ENCODE measurements at regions not wholly inside any gene's neighbourhood (a gene's known extent, or its start where the extent isn't known, plus 50 kb on each side); places are given as distances from the start of the nearest gene placed in this dataset.
"Not testable (repeated sequence)": the region's sequence is repeated elsewhere in the genome, so short reads cannot be mapped to it uniquely, and the experiment has no call there.

GRCh38 chr5:176018598-176018997, 50.5 kb upstream of the THOC3 start:
- not testable (repeated sequence) for DNase-seq

GRCh38 chr5:176020852-176021251, 52.7 kb upstream of the THOC3 start:
- DNase-seq = not testable (repeated sequence)

DNA sequence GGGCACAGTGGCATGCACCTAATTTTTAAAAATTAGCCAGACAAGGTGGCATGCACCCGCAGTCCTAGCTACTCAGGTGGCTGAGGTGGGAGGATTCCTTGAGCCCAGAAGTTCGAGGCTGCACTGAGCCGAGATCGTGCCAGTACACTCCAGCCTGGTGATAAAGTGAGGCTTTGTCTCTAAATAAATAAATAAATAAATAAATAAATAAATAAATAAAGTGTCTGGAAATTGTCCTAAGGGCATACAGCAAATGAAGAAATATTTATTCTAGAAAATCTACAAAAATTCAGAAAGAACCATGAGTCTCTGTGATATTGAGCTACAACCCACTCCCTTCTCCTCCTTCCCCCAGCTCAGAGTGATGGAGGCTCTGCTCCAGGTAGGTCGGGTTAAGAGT, 55.4 kb upstream of the THOC3 start:
- DNase-seq = not testable (repeated sequence)

DNA sequence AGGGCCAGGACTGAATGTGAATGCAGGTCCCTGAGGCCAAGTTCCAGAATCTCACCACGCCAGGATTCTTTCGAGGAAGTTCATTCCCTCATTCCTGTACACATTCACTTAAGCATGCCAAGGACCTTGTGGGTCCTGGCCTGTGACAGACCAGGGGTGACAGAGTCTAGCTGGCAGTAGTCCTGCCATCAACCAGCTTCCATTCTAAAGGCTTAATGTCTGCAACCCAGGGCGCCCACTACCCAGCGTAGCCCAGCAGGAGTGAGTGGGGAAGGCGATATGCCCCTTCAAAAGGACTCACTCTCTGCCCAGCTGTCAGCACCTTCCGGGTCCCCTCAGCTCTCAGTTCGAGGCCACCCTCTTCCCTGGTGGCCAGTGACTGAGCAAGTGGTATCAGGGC, 61.3 kb upstream of the THOC3 start:
- DNase-seq = not testable (repeated sequence)

DNA sequence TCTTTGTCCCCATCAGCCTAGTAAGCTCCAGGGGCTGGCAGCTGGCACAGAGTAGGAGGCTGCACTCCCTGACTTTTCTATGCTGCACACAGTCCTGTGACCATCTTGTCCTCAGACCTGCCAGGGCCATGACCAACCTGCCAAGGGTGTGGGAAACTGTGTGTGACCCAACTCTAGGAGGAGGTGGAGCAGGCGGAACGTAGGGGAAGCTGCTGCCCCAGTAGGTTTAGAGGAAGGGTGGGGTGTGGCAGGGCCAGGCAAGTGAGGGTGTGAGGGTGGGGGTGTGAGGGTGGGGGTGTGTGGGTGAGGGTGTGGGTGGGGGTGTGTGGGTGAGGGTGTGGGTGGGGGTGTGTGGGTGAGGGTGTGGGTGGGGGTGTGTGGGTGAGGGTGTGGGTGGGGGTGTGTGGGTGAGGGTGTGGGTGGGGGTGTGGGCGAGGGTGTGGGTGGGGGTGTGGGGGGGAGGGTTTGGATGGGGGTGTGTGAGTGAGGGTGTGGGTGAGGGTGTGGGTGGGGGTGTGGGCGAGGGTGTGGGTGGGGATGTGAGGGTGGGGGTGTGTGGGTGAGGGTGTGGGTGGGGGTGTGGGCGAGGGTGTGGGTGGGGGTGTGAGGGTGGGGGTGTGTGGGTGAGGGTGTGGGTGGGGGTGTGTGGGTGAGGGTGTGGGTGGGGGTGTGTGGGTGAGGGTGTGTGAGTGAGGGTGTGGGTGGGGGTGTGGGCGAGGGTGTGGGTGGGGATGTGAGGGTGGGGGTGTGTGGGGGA, 62.4 kb upstream of the THOC3 start:
- DNase-seq = not testable (repeated sequence)

- not testable (repeated sequence) for DNase-seq
Measured at GRCh38 chr5:176031118-176031510, 63.0 kb upstream of the THOC3 start.

DNA sequence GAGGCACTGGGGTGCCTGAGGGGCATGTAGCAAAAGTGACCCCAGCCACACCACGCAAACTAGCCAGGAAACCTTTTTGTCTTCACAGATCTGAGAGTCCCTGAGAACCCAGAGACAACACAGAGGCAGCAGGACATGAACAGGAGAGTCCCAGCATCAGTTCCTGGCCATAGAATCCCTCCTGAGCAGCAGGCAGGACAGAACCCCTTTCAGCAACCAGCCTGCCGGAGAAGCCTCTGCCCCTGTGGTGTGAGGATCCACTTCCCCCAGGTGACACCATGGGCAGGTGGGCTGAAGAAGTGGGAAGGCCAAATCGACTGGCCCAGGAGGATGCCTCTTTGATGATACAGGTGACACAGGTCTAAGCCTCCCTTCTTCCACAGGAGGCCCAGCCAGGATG, 65.1 kb upstream of the THOC3 start:
- not testable (repeated sequence) for DNase-seq

GRCh38 chr5:176034407-176035200, 66.5 kb upstream of the THOC3 start:
- not testable (repeated sequence) for DNase-seq

GRCh38 chr5:176035201-176035530, 67.1 kb upstream of the THOC3 start:
- not testable (repeated sequence) for DNase-seq

GRCh38 chr5:176035816-176036308, 67.7 kb upstream of the THOC3 start:
- DNase-seq = not testable (repeated sequence)

DNA sequence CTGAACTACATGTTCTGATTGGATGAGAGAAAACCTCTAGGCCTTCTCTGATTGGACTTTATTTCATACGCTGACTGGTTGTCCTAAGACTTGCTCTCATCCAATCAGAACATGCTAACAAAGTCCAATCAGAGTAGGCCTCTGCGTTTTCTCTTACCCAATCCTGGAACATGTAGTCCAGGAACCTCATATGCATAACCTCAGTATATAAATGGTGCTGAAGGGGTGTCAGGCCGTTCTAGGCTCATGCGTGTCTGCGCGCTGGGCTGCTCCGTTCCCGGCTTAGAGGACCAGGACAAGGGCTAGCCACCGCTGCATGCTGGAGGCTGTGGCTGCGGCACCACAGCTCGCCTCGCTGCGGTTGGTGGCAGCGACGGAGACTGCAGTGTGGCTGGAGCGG, 68.3 kb upstream of the THOC3 start:
- DNase-seq = not testable (repeated sequence)

DNA sequence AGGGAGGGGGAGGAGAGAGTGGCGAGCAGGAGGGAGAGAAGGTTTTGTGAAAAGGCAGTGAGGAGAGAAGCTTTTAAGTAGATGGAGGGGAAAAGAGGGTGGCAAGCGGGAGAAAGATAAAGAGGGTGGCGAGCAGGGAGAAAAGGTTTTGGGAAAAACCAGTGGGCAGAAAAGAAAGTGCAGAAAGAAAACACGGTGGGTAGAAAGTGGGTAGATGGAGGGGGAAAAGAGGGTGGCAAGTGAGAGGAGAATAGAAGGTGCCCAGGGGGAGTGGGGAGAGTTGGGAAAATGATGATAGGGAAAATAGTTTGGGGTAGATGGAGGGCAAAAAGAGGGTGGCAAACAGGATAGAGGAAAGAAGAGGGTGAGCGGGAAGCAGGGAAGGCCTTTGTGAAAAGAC, 69.1 kb upstream of the THOC3 start:
- DNase-seq = not testable (repeated sequence)

- DNase-seq = not testable (repeated sequence)
Measured at GRCh38 chr5:176040105-176040801, 72.1 kb upstream of the THOC3 start.

GRCh38 chr5:176041248-176041994, 73.3 kb upstream of the THOC3 start:
- not testable (repeated sequence) for DNase-seq

DNA sequence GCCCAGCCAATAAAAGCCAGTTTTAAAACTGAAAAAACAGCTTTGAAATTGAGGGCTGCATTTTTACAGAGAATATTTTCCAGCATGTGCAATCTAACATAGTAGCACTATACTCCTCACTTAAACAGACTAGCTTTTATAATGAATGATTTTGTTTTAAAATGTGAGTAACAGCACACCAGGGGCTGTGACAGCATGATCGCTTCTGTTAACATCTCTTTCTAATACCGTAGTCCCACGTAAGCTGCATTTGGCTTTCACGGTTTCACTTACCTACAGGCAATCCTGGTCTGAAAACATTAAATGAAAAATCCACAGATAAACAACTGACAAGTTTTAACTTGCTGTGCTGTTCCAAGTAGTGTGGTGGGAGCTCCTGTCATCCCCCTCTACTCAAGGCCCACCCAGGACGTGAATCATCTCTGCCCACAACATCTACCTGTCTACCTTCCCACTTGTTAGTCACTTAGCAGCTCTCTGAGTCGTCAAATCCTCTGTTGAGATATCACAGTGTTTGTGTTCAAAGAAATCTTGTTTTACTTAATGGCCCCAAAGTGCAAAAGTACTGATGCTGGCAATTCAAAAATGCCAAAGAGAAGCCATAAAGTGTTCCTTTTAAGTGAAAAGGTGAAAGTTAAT, 74.0 kb upstream of the THOC3 start:
- not testable (repeated sequence) for DNase-seq

DNA sequence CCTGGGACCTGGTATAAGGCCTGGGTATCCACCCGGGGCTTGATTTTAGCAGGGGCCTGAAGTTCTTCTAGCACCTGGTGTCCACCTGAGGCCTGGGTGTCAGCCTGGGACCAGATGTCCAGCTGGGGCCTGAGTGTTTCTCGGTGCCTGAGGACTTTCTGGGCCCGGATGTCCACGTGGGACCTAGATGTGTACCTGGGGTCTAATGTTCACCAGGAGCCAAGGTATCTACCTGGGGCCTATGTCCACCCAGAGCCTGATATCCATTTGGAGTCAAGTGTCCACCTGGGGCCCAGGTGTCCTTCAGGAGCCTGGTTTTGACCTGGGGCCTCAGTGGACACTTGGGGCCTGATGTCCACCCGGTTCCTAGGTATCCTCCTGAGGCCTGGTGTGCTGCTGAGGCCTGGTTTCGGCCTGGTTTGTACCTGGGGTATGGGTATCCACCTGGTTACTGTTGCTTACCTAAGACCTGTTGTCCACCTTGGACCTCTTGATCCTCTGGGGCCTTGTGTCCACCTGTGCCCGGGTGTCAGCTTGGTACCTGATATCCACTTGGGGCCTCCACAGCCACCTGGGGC, 75.2 kb upstream of the THOC3 start:
- DNase-seq = not testable (repeated sequence)

DNA sequence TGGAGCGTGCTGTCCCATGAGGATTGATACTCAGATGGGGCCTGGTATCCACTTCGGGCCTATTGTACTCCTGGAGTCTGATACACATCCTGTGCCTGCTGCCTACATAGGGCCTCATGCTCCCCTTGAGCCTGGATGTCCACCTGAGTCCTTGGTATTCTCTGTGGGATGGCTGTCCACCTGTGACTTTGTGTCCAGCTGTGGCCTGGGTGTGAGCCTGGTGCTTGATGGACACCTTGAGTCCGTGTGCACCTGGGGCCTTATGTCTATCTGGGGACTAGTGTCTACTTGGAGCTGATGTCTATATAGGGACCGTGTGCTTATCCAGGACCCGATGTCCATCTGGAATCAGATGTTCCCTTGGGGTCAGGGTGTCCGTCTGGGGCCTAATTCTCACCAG, 75.9 kb upstream of the THOC3 start:
- DNase-seq = not testable (repeated sequence)

- DNase-seq = not testable (repeated sequence)
Measured at GRCh38 chr5:176044431-176044830, 76.3 kb upstream of the THOC3 start.

- not testable (repeated sequence) for DNase-seq
Measured at GRCh38 chr5:176045442-176045841, 77.3 kb upstream of the THOC3 start.

DNA sequence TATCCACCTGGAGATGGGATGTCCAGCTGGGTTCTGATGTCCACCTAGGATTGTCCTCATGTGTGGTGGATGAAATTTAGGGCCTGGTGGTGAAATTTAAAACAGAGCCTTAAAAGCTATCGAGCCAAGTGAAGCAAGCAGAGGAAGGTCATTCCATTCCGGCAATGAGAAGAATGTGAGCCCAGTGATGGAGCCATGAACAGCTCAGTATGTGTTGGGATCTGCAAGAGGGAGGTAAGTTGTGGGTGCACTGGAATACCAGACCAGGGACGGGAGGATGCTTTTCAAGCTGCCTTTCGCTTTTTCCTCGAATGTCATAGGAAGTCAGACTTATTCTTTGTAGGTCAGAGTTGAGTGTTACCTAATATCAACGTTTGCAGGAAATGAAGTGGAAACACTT, 80.6 kb upstream of the THOC3 start:
- DNase-seq = not testable (repeated sequence)

- DNase-seq = not testable (repeated sequence)
Measured at GRCh38 chr5:176060472-176061268, 92.6 kb upstream of the THOC3 start.

Measured in hippocampal formation (tissue), 2 donors.